Umbilical cord (tissue), 1 donor: ENCODE measurements at regions not wholly inside any gene's neighbourhood (a gene's known extent, or its start where the extent isn't known, plus 50 kb on each side); places are given as distances from the start of the nearest gene placed in this dataset.
A peak's percentile ranks its signal among the peaks of the same experiment; 100 is the strongest.
"Not testable (repeated sequence)": the region's sequence is repeated elsewhere in the genome, so short reads cannot be mapped to it uniquely, and the experiment has no call there.

Source experiments
- DNase-seq: peaks from one replicate; pipeline ENCODE4 v3.0.0-alpha.2; 2015; ENCODE audit warnings: low spot score

DNA sequence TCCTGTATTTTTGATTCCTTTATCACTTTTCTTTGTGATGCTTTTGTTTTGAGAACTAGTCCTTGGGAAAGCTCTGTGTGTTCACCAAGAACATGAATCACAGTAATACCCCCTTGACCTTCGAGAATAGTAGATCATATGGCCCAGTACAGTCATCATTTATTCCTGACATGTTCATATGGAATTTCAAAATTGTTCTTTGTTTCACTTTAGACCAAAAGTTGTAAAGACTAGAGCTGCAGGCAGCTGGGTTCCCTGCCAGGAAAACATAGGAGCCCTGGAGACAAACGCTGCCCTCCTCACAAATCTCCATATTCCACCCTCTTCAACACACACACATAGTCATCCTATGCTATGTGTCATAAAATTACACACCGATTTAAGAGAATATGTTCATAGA, 621.2 kb upstream of the EYS start:
- no peak for DNase-seq

- DNase-seq = no peak
Observed at GRCh38 chr6:66326228-66326627, 619.2 kb upstream of the EYS start.

DNA sequence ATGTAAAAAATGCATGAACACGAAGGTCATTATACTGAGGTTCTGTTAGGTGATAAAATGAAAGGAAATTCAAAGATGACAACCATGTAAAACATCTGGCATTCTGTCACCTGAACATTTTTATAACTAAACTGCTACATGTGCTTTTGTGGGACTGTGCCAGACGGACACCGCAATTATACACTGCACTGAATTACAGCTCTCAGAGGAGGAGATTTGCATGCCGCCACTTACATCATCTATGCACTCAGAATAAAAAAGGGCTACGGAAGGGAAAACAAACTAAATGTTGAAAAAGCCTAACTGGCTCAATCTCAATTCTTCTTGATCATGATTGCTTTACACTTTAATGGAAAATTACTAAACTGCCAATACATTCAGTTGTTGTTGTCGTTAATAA, 614.0 kb upstream of the EYS start:
- no peak for DNase-seq

- DNase-seq = no peak
Observed at GRCh38 chr6:66307490-66307889, 600.5 kb upstream of the EYS start.

DNA sequence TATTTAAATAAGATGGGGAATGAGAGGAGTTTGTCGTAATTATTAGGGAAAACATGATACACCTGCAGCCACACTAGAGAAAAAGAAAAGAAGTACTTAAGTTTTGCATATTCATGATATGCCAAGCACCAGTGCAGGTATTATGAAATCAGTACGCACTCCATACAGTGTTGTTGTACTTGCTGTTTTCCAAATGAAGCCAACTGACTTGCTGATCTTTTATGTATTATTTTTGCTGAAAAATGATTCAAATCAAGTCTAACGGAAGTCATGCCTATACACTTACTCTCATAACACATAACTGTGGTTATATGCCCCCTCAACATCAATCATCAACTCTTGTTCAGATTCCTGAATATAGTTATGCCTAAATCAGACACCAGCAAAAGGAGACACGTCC, 584.9 kb upstream of the EYS start:
- DNase-seq = no peak

GRCh38 chr6:66289889-66290288, 582.9 kb upstream of the EYS start:
- DNase-seq = no peak

DNA sequence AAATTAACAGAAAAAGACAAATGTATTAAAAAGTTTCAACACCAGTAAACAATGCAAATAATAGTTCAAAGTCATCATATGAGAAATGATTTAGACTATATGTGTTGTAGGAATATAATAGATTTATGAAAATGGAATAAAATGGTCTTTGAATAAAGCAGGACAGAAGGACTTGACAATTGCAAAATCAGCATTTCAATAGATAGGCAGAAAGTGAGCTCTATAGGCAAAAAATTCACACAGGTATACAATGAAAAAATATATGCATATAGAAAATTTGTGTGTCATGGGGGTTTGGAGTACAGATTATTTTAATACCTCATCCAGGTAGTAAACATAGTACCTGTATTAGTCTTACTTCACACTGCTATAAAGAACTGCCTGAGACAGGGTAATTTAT, 571.1 kb upstream of the EYS start:
- DNase-seq = no peak

- no peak for DNase-seq
Observed at GRCh38 chr6:66277400-66277799, 570.4 kb upstream of the EYS start.

- no peak for DNase-seq
Observed at GRCh38 chr6:66265737-66266136, 558.7 kb upstream of the EYS start.

GRCh38 chr6:66264376-66264775, 557.4 kb upstream of the EYS start:
- no peak for DNase-seq

DNA sequence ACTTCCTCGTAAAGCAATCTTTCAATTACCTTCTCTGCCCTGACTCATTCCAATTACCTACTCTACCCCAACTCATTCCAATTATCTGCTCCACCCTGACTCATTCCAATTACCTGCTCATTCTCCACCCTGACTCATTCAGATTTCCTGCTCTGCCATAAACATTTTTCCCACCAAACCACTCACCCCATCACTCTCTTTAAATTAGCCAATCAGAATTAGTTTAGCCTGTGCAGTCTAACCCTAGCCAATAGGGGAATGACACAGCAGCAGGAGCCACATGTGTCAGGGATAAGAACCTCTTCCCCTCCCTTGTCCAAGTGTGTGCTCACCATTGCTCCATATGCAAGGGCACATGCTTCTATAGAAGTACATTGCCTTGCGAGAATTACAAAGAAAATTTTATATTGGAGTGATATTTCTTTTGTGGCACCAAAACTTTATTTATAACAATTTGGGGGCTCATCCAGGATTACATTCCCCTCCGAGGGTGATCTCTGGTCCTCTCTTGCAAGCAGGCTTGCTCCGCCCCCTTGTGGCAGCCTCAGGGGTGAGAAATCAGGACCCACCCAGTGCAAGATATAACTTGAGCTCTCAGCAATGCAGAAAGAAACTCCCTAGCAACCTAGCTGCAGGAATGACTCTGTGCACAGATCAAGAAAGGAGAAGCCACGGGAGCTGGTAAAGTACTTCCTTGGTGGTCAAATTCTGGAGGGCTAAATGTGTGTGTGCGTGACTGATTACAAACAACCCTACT, 551.9 kb upstream of the EYS start:
- DNase-seq = not testable (repeated sequence)

- DNase-seq = peak; percentile 16
Observed at GRCh38 chr6:66245231-66245630, 538.2 kb upstream of the EYS start.

- no peak for DNase-seq
Observed at GRCh38 chr6:66238851-66239250, 531.8 kb upstream of the EYS start.

GRCh38 chr6:66232890-66233289, 525.9 kb upstream of the EYS start:
- no peak for DNase-seq

GRCh38 chr6:66230591-66230990, 523.6 kb upstream of the EYS start:
- DNase-seq = no peak

DNA sequence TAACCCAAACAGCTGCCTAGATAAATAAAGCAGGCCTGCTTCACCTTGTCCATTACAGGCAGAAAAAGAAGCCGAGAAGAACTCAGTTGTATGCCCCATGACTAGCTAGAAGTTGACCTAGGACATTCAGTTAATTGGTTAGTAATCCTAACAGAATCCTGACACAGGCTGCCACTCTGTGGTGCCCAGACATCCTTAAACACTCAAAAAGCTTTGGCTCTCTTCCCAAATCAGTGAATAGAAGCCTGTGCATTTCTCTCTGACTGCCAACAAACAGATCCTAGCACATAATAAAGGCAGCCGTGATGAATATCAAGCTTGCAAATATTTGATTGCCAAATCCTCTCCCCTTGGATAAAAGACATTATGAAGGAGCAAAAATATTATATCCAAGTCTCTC, 519.1 kb upstream of the EYS start:
- DNase-seq = peak; percentile 8

DNA sequence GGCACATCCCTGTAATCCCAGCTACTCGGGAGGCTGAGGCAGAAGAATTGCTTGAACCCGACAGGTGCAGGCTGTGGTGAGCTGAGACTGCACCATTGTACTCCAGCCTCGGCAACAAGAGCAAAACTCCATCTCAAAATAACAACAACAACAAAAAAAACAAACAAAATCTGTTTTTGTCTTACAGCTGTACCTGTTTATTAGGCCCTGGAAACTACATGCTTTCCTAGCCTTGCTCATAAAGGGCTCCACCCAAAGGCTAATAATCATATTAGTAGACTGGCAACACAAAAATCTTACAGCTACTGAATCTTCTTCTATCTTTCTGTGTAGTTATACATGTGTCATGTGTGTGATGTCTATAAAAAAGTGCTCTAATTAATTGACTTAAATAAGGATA, 503.9 kb upstream of the EYS start:
- no peak for DNase-seq

DNA sequence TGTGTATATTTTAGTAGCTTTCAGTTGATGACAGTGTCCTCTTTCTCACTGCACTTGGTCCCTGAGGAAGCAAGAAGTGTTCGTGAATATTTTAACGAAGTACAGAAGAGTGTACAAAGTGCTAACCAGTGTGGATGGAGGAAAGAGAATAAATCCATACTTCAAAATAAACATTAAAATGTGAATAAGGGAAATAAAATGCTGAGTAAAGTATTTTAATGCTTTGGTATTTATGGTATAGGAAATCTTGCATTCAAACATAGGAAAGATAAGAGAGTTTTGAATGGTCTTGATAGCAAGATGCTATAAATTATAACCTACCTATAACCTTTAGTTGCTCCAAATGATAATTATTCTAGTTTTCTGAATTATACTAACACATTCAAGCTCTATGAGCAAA, 493.4 kb upstream of the EYS start:
- no peak for DNase-seq

GRCh38 chr6:66199171-66199570, 492.1 kb upstream of the EYS start:
- DNase-seq = no peak

DNA sequence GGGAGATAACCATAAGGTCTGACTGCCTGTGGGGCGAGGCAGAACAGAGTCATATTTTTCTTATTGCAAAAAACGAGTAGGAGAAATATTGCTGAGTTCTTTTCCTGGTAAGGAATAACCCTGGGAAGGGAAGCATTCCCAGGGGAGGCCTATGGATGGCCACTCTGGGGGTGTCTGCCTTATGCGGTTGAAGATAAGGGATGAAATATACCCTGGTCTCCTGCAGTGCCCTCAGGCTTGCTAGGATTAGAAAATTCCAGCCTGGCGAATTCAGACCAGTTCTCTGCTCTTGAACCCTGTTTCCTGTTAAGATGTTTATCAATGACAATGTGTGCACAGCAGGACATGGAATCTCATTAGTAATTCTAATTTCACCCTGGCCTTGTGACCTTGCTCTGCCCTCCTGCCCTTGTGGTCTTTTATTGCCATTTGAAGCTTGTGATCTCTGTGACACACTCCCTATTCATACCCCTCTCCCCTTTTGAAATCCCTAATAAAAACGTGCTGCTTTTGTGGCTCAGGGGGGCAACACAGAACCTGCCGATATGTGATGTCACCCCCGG, 491.1 kb upstream of the EYS start:
- DNase-seq = no peak

GRCh38 chr6:66190858-66191257, 483.8 kb upstream of the EYS start:
- no peak for DNase-seq

- DNase-seq = no peak
Observed at GRCh38 chr6:66189915-66190314, 482.9 kb upstream of the EYS start.

DNA sequence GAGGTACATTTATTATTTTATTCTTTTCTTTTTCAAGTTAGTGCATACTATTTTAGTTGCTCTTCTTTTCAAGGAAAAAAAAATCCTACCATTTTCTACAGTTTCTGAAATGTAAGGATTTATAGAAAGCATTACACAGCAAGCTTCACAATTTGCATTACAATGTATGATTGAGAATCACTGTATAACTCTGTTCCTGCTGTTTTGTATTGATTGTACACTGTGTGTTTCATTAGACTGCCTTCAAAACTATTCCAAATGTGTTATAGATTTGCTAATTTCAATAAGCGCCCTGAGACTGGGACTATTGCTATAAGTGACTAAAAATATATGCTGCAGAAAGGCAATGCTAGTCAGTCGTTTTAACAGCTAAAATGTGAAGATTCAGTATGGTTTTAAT, 479.7 kb upstream of the EYS start:
- DNase-seq = no peak

GRCh38 chr6:66184091-66184490, 477.1 kb upstream of the EYS start:
- no peak for DNase-seq
